ENCODE measurements at regions not wholly inside any gene's neighbourhood (a gene's known extent, or its start where the extent isn't known, plus 50 kb on each side); places are given as distances from the start of the nearest gene placed in this dataset.

DNA sequence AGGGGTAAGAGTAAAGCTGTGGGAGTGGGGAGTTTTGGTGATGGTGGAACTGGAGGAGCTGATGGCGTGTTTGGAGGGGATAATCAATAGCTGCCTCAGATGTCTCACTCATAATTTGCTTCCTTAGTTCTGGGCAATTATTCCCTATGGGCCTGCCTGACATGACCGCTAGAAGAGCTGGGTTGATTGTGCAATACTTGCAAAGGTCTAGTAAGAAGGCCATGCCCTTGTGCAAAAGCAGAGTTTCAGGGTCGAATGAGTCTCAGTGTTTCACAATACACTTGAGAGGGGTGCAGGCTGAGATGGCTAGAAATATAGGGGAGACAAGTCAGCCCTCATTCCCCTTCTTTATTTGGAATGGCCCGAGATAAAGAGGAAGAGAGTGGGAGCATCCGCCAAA, 858.4 kb upstream of the POU3F4 start:
- Histone ChIP-seq H3K9me3 (ENCODE audit: control insufficient read depth, low read length) (peaks cover 8% of the 10 kb centered on the region), H3K79me1 (replicated peaks; ENCODE audit: low read length, poor library complexity, severe bottlenecking) (no peaks in the 10 kb centered on the region), H3K14ac (ENCODE audit: low read length in 2 of 2) (no peak overlapping the region), H3K4ac (ENCODE audit: low read depth in 1 of 2, low read length in 2 of 2) (no peak overlapping the region), H2AK5ac (ENCODE audit: low read length, severe bottlenecking) (no peak overlapping the region), H2BK120ac (ENCODE audit: low read depth, low read length) (no peak overlapping the region), H3K18ac (ENCODE audit: low read depth in 1 of 2, low read length in 2 of 2) (no peak overlapping the region), H3K27me3 (ENCODE audit: control insufficient read depth in 1 of 2, insufficient read depth in 1 of 2, low read length in 2 of 2) (no peaks in the 10 kb centered on the region), H3K27ac (ENCODE audit: low read length, poor library complexity, severe bottlenecking) (no peak overlapping the region), H3K4me3 (ENCODE audit: insufficient read depth in 1 of 2, low read depth in 1 of 2, low read length in 2 of 2) (no peak overlapping the region), H2BK5ac (ENCODE audit: low read depth, low read length, poor library complexity, severe bottlenecking) (no peak overlapping the region), H4K8ac (ENCODE audit: low read length) (no peak overlapping the region), H2BK12ac (ENCODE audit: low read length in 2 of 2) (no peak overlapping the region), H3K23ac (ENCODE audit: low read length in 2 of 2) (no peak overlapping the region), H3K9ac (ENCODE audit: low read length) (no peak overlapping the region), H2AFZ (ENCODE audit: low read depth, low read length) (no peak overlapping the region), H4K91ac (ENCODE audit: low read length) (no peak overlapping the region), H3K4me1 (ENCODE audit: control insufficient read depth, insufficient read depth, low read depth, low read length) (no peaks in the 10 kb centered on the region), H2BK15ac (ENCODE audit: low read depth, poor library complexity, severe bottlenecking) (no peak overlapping the region), H3K36me3 (ENCODE audit: control insufficient read depth in 1 of 2, insufficient read depth in 2 of 2, low read depth in 1 of 2, low read length in 2 of 2) (no peaks in the 10 kb centered on the region), H3K4me2 (ENCODE audit: low read length, poor library complexity, severe bottlenecking) (no peak overlapping the region)
- no peak for DNase-seq
- WGBS: 67% methylated on average over 5 of the region's 5 CpGs

GRCh38 chrX:82658492-82658891, 849.6 kb upstream of the POU3F4 start:
- Histone ChIP-seq H3K36me3 (ENCODE audit: control insufficient read depth in 1 of 2, insufficient read depth in 2 of 2, low read depth in 1 of 2, low read length in 2 of 2) (no peaks in the 10 kb centered on the region), H3K27me3 (ENCODE audit: control insufficient read depth in 1 of 2, insufficient read depth in 1 of 2, low read length in 2 of 2) (no peaks in the 10 kb centered on the region), H2AK5ac (ENCODE audit: low read length, severe bottlenecking) (no peak overlapping the region), H3K4me2 (ENCODE audit: low read length, poor library complexity, severe bottlenecking) (no peak overlapping the region), H3K18ac (ENCODE audit: low read depth in 1 of 2, low read length in 2 of 2) (no peak overlapping the region), H2BK5ac (ENCODE audit: low read depth, low read length, poor library complexity, severe bottlenecking) (no peak overlapping the region), H3K27ac (ENCODE audit: low read length, poor library complexity, severe bottlenecking) (no peak overlapping the region), H3K4me3 (ENCODE audit: insufficient read depth in 1 of 2, low read depth in 1 of 2, low read length in 2 of 2) (no peak overlapping the region), H3K23ac (ENCODE audit: low read length in 2 of 2) (no peak overlapping the region), H2BK12ac (ENCODE audit: low read length in 2 of 2) (no peak overlapping the region), H4K8ac (ENCODE audit: low read length) (no peak overlapping the region), H2AFZ (ENCODE audit: low read depth, low read length) (no peak overlapping the region), H3K9me3 (ENCODE audit: control insufficient read depth, low read length) (peaks cover 6% of the 10 kb centered on the region), H2BK120ac (ENCODE audit: low read depth, low read length) (no peak overlapping the region), H3K9ac (ENCODE audit: low read length) (no peak overlapping the region), H3K4me1 (ENCODE audit: control insufficient read depth, insufficient read depth, low read depth, low read length) (no peaks in the 10 kb centered on the region), H3K4ac (ENCODE audit: low read depth in 1 of 2, low read length in 2 of 2) (no peak overlapping the region), H3K14ac (ENCODE audit: low read length in 2 of 2) (no peak overlapping the region), H3K79me1 (replicated peaks; ENCODE audit: low read length, poor library complexity, severe bottlenecking) (no peaks in the 10 kb centered on the region), H4K91ac (ENCODE audit: low read length) (no peak overlapping the region), H2BK15ac (ENCODE audit: low read depth, poor library complexity, severe bottlenecking) (no peak overlapping the region)
- 40% methylated on average over 1 of the region's 3 CpGs for WGBS
- no peak for DNase-seq

- Histone ChIP-seq H3K27ac (ENCODE audit: low read length, poor library complexity, severe bottlenecking) (no peak overlapping the region), H3K4me1 (ENCODE audit: control insufficient read depth, insufficient read depth, low read depth, low read length) (no peaks in the 10 kb centered on the region), H3K27me3 (ENCODE audit: control insufficient read depth in 1 of 2, insufficient read depth in 1 of 2, low read length in 2 of 2) (no peaks in the 10 kb centered on the region), H3K4me3 (ENCODE audit: insufficient read depth in 1 of 2, low read depth in 1 of 2, low read length in 2 of 2) (no peak overlapping the region), H3K9me3 (ENCODE audit: control insufficient read depth, low read length) (peaks cover 21% of the 10 kb centered on the region), H3K79me1 (replicated peaks; ENCODE audit: low read length, poor library complexity, severe bottlenecking) (no peaks in the 10 kb centered on the region), H4K8ac (ENCODE audit: low read length) (no peak overlapping the region), H2BK15ac (ENCODE audit: low read depth, poor library complexity, severe bottlenecking) (no peak overlapping the region), H3K36me3 (ENCODE audit: control insufficient read depth in 1 of 2, insufficient read depth in 2 of 2, low read depth in 1 of 2, low read length in 2 of 2) (no peaks in the 10 kb centered on the region), H3K9ac (ENCODE audit: low read length) (no peak overlapping the region), H3K23ac (ENCODE audit: low read length in 2 of 2) (no peak overlapping the region), H2BK5ac (ENCODE audit: low read depth, low read length, poor library complexity, severe bottlenecking) (no peak overlapping the region), H2AFZ (ENCODE audit: low read depth, low read length) (no peak overlapping the region), H4K91ac (ENCODE audit: low read length) (no peak overlapping the region), H3K18ac (ENCODE audit: low read depth in 1 of 2, low read length in 2 of 2) (no peak overlapping the region), H2BK120ac (ENCODE audit: low read depth, low read length) (no peak overlapping the region), H2BK12ac (ENCODE audit: low read length in 2 of 2) (no peak overlapping the region), H3K4ac (ENCODE audit: low read depth in 1 of 2, low read length in 2 of 2) (no peak overlapping the region), H3K4me2 (ENCODE audit: low read length, poor library complexity, severe bottlenecking) (no peak overlapping the region), H2AK5ac (ENCODE audit: low read length, severe bottlenecking) (no peak overlapping the region), H3K14ac (ENCODE audit: low read length in 2 of 2) (no peak overlapping the region)
- no peak for DNase-seq
- WGBS: 46% methylated on average over 3 of the region's 3 CpGs
Observed at GRCh38 chrX:82666355-82666754, 841.7 kb upstream of the POU3F4 start.

- Histone ChIP-seq H3K4me1 (ENCODE audit: control insufficient read depth, insufficient read depth, low read depth, low read length) (no peaks in the 10 kb centered on the region), H3K79me1 (replicated peaks; ENCODE audit: low read length, poor library complexity, severe bottlenecking) (no peaks in the 10 kb centered on the region), H3K9ac (ENCODE audit: low read length) (no peak overlapping the region), H4K91ac (ENCODE audit: low read length) (no peak overlapping the region), H2BK15ac (ENCODE audit: low read depth, poor library complexity, severe bottlenecking) (no peak overlapping the region), H3K27me3 (ENCODE audit: control insufficient read depth in 1 of 2, insufficient read depth in 1 of 2, low read length in 2 of 2) (no peaks in the 10 kb centered on the region), H2BK120ac (ENCODE audit: low read depth, low read length) (no peak overlapping the region), H3K36me3 (ENCODE audit: control insufficient read depth in 1 of 2, insufficient read depth in 2 of 2, low read depth in 1 of 2, low read length in 2 of 2) (no peaks in the 10 kb centered on the region), H3K4me2 (ENCODE audit: low read length, poor library complexity, severe bottlenecking) (no peak overlapping the region), H3K9me3 (ENCODE audit: control insufficient read depth, low read length) (no peaks in the 10 kb centered on the region), H2BK5ac (ENCODE audit: low read depth, low read length, poor library complexity, severe bottlenecking) (no peak overlapping the region), H3K18ac (ENCODE audit: low read depth in 1 of 2, low read length in 2 of 2) (no peak overlapping the region), H4K8ac (ENCODE audit: low read length) (no peak overlapping the region), H3K4ac (ENCODE audit: low read depth in 1 of 2, low read length in 2 of 2) (no peak overlapping the region), H3K27ac (ENCODE audit: low read length, poor library complexity, severe bottlenecking) (no peak overlapping the region), H2BK12ac (ENCODE audit: low read length in 2 of 2) (no peak overlapping the region), H3K23ac (ENCODE audit: low read length in 2 of 2) (no peak overlapping the region), H3K4me3 (ENCODE audit: insufficient read depth in 1 of 2, low read depth in 1 of 2, low read length in 2 of 2) (no peak overlapping the region), H2AFZ (ENCODE audit: low read depth, low read length) (no peak overlapping the region), H3K14ac (ENCODE audit: low read length in 2 of 2) (no peak overlapping the region), H2AK5ac (ENCODE audit: low read length, severe bottlenecking) (no peak overlapping the region)
- DNase-seq: no peak
Observed at GRCh38 chrX:82675104-82675503, 833.0 kb upstream of the POU3F4 start.
